Prostate gland (tissue), 2 donors: ENCODE measurements at regions not wholly inside any gene's neighbourhood (a gene's known extent, or its start where the extent isn't known, plus 50 kb on each side); places are given as distances from the start of the nearest gene placed in this dataset.
"Not testable (repeated sequence)": the region's sequence is repeated elsewhere in the genome, so short reads cannot be mapped to it uniquely, and the experiment has no call there.

Source experiments
- DNase-seq: peaks from one replicate; pipeline ENCODE4 v3.0.0-alpha.2; 2019; ENCODE audit warnings: low spot score
- H3K27ac ChIP-seq, 2 donors: fragments of 200-600 bp; sonication (generic); 2 replicates each; pipeline ENCODE4 v1.5.1; 2017 to 2019
- H3K27me3 ChIP-seq: fragments of 200-600 bp; sonication (generic); replicated peaks from 2 replicates; pipeline ENCODE4 v1.5.1; 2019; ENCODE audit not compliant: insufficient read depth
- H3K36me3 ChIP-seq, 2 donors: fragments of 200-600 bp; sonication (generic); 1 replicate in 1 of 2; 2 replicates in 1 of 2; pipeline versions ENCODE4 v1.5.1 to v1.8.1; 2017 to 2019
- H3K4me1 ChIP-seq: fragments of 200-600 bp; sonication (generic); replicated peaks from 2 replicates; pipeline ENCODE4 v1.5.1; 2019
- H3K4me3 ChIP-seq, 2 donors: fragments of 200-600 bp; sonication (generic); 2 replicates each; pipeline ENCODE4 v1.5.1; 2017 to 2019
- H3K9me3 ChIP-seq: fragments of 200-600 bp; sonication (generic); 2 replicates; pipeline ENCODE4 v1.5.1; 2017
- CTCF ChIP-seq, 4 experiments: fragments of 200-600 bp in 2 of 4; fragments of 450-650 bp in 2 of 4; sonication (generic) in 2 of 4; IDR thresholded peaks; 1 replicate in 3 of 4; 2 replicates in 1 of 4; pipeline ENCODE4 v1.5.1; 2016 to 2019; ENCODE audit warnings: antibody characterized with exemption in 4 of 4, mild to moderate bottlenecking in 2 of 4, moderate library complexity in 2 of 4
- POLR2A ChIP-seq: fragments of 450-650 bp; IDR thresholded peaks from one replicate; pipeline ENCODE4 v1.6.1; 2016; ENCODE audit warnings: antibody characterized with exemption, mild to moderate bottlenecking
- POLR2AphosphoS5 ChIP-seq: sonication (generic); formaldehyde crosslinking; IDR thresholded peaks from one replicate; pipeline ENCODE4 v1.6.1; 2017; ENCODE audit warnings: antibody characterized with exemption
- WGBS: methylation state at CpG from one replicate; pipeline ENCODE4 v1.1.5; 2018; 5-methylcytosine and 5-hydroxymethylcytosine counted together
- intact Hi-C: fragments of 100-400 bp; cut with DNase I; formaldehyde crosslinking; loops from one replicate; pipeline ENCODE4 v1.14.2; 2022

- Histone ChIP-seq H3K36me3 (no peaks in the 10 kb centered on the region), H3K27ac (no peak overlapping the region), H3K4me3 (no peak overlapping the region), H3K27me3 (no peaks in the 10 kb centered on the region), H3K9me3 (no peaks in the 10 kb centered on the region), H3K4me1 (no peaks in the 10 kb centered on the region)
- 94% methylated on average over 2 of the region's 2 CpGs for WGBS
- TF ChIP-seq CTCF (IDR thresholded peaks at IDR 0.05) (no peak), POLR2A (no peak), POLR2AphosphoS5 (no peak)
- intact Hi-C loops = no loop called here
- DNase-seq = no peak
These were observed 84.9 kb upstream of the NRN1 start for GRCh38 chr6:6091608-6092002.

- H3K9me3 ChIP-seq = no peaks in the 10 kb centered on the region
- no peak for DNase-seq
- no peaks in the 10 kb centered on the region for H3K27me3 ChIP-seq
- H3K4me3 ChIP-seq = no peak overlapping the region
- TF ChIP-seq POLR2A = no peak
- no peak for TF ChIP-seq CTCF (IDR thresholded peaks at IDR 0.05)
- TF ChIP-seq POLR2AphosphoS5 = no peak
- H3K4me1 ChIP-seq = no peaks in the 10 kb centered on the region
- H3K27ac ChIP-seq = no peak overlapping the region
- 87% methylated on average over 5 of the region's 5 CpGs for WGBS
- H3K36me3 ChIP-seq = no peaks in the 10 kb centered on the region
- intact Hi-C loops = no loop called here
These were observed 84.3 kb upstream of the NRN1 start for GRCh38 chr6:6090861-6091607.

GRCh38 chr6:6085928-6086668 is 79.4 kb upstream of the NRN1 start:
- no peak overlapping the region for H3K4me3 ChIP-seq
- no peaks in the 10 kb centered on the region for H3K27me3 ChIP-seq
- TF ChIP-seq POLR2AphosphoS5 (no peak), POLR2A (no peak)
- no peak overlapping the region for H3K27ac ChIP-seq
- intact Hi-C loops = no loop called here
- whole genome bisulfite sequencing = 32% methylated on average over 4 of the region's 4 CpGs
- no peaks in the 10 kb centered on the region for H3K36me3 ChIP-seq
- H3K9me3 ChIP-seq = no peaks in the 10 kb centered on the region
- H3K4me1 ChIP-seq = no peaks in the 10 kb centered on the region
- no peak for DNase-seq

DNA sequence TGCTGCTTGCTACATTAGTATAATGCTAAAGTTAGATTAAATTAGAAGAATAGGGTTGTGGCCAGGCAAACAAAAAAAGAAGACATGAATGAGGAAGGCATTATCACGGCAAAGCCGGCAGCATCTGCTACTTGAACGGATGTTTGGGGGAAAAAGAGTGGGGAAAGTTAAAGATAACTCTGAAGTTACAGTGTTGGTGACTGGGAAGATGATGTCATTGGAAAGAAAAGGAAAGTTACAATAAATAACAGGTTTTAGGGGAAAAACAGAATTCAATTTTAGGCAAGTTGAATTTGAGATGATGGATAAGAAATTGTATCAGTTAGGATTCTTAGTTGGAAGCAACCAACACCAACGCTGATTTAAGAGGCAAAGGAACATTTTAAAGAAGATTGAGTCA is 74.2 kb upstream of the NRN1 start:
- no peaks in the 10 kb centered on the region for H3K36me3 ChIP-seq
- WGBS = 92% methylated on average over 4 of the region's 4 CpGs
- no peaks in the 10 kb centered on the region for H3K27me3 ChIP-seq
- no peak overlapping the region for H3K27ac ChIP-seq
- DNase-seq = no peak
- no peaks in the 10 kb centered on the region for H3K9me3 ChIP-seq
- H3K4me1 ChIP-seq = no peaks in the 10 kb centered on the region
- no peak overlapping the region for H3K4me3 ChIP-seq
- TF ChIP-seq POLR2A = no peak
- no peak for TF ChIP-seq POLR2AphosphoS5
- intact Hi-C loops = no loop called here

DNA sequence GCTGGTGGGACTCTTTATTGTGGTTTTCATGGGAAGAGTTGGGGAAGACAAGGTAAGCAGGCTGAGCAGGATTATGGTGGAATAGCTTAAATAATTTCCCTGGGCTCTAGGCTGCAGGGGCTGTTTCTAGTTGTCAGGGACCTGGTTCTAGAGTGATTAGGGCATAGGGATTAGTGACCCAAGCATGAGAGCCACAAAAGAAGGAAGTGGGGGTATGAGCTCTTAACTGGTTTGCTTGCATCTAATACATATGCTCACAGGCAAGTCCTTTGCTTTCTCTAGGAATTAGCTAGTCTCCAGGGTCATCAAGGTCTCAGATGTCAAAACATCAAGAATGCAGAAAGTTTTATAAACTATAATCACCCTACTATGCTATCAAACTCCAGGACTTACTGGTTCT is 67.5 kb upstream of the NRN1 start:
- intact Hi-C loops = no loop called here
- no peak for TF ChIP-seq CTCF (IDR thresholded peaks at IDR 0.05)
- no peak for DNase-seq
- H3K4me3 ChIP-seq = no peak overlapping the region
- no peak overlapping the region for H3K27ac ChIP-seq
- no peaks in the 10 kb centered on the region for H3K9me3 ChIP-seq
- no peaks in the 10 kb centered on the region for H3K4me1 ChIP-seq
- no peaks in the 10 kb centered on the region for H3K27me3 ChIP-seq
- no peaks in the 10 kb centered on the region for H3K36me3 ChIP-seq

GRCh38 chr6:6068157-6068556 is 61.4 kb upstream of the NRN1 start:
- H3K4me1 ChIP-seq, H3K27me3 ChIP-seq, H3K4me3 ChIP-seq, intact Hi-C loops, H3K27ac ChIP-seq, H3K36me3 ChIP-seq, H3K9me3 ChIP-seq, DNase-seq: not testable (repeated sequence)
- 92% methylated on average over 5 of the region's 5 CpGs for WGBS
